B cell (primary cell): ENCODE measurements at regions not wholly inside any gene's neighbourhood (a gene's known extent, or its start where the extent isn't known, plus 50 kb on each side); places are given as distances from the start of the nearest gene placed in this dataset.

ENCODE experiments used
- CTCF ChIP-seq: fragments of 200-600 bp; IDR thresholded peaks from one replicate; pipeline ENCODE4 v1.8.0; 2022; ENCODE audit warnings: antibody characterized with exemption, mild to moderate bottlenecking
- EZH2 ChIP-seq: IDR thresholded peaks from 2 replicates; pipeline ENCODE4 v1.6.1; 2012; ENCODE audit warnings: borderline replicate concordance, low read depth, mild to moderate bottlenecking, moderate library complexity, low read length; ENCODE audit not compliant: insufficient read depth, poor library complexity, severe bottlenecking

GRCh38 chr3:132256989-132257388 is 60.2 kb upstream of the ACP3 start:
- TF ChIP-seq CTCF: no peak
- no peak for TF ChIP-seq EZH2
